ENCODE measurements at regions not wholly inside any gene's neighbourhood (a gene's known extent, or its start where the extent isn't known, plus 50 kb on each side); places are given as distances from the start of the nearest gene placed in this dataset.

DNA sequence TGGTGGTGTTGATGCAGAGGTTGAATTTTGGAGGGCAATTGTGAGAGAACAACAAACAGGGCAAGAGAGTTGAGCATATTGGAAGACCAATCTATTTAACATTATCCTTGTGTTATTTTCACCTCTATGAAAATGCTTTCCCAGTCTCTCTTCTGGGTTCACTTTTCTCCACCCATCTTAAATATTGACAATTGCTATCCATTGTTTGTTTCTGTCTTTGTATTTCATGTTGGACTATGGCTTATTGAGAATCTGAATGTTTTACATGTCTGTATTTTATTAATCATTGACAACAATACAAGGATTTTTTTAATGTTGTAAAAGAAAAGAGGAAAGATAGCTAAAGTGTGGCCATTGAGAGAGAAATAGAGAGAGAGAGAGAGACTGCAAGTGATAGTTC is 1121.5 kb downstream of the BRINP3 start:
- in situ Hi-C loops (cut with HindIII; ENCODE audit: low sequenced_read_pairs) = no loop called here

DNA sequence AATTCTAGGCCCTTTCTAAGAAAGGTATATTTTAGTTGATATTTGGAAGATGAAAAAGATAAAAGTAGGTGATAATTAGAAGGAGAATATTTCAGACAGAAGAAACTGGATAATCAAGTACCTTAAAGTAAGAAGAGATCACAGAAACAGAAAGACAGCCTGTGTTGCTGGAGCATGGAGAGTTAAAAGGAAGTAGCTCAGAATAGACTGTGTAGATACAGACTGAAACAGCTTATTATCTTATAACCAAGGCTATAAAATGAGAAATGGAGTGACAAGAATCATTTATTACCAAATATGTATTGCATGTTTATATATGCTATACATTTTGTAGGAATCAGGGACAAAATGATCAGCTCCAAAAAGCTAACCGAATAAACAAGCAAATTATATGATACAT is 1120.3 kb downstream of the BRINP3 start:
- in situ Hi-C loops (cut with HindIII; ENCODE audit: low sequenced_read_pairs) = no loop called here

DNA sequence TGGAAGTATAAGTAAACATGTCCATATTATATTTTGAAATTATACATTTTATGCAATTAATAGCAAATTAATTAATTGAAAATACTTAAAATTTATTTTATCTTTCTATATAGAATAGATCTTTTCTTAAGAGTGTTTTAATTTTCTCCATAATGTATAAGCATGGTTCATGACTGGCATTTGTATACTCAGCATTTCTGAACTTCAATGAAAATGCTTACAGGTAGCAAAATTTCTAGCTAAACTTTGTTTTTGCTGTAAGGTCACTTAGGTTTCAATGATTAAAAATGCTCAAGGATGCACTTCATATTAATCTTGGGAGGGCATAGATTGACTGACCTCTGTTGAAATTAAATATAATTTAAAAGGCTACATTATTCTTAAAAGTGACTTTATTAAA is 1108.1 kb downstream of the BRINP3 start:
- in situ Hi-C loops (cut with HindIII; ENCODE audit: low sequenced_read_pairs) = no loop called here

DNA sequence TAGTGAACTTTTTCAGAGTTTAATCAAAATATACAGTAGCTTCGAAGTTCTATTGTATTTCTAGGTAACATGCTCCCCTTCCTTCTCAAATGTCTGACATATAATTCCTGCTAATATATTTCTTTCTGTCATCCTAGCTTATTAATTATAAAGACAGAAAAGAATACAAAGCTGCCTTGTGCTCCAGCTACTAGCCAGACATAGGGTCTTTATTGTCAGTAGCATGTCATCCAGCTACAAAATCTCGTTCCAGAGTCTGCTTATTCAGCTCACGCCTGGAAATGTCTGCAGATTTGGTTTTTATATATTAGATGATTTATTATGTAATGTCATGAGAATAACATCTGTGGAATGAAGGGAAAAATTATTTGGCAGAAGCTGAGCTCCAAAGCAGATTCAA is 1102.8 kb downstream of the BRINP3 start:
- in situ Hi-C loops (cut with HindIII; ENCODE audit: low sequenced_read_pairs) = no loop called here

DNA sequence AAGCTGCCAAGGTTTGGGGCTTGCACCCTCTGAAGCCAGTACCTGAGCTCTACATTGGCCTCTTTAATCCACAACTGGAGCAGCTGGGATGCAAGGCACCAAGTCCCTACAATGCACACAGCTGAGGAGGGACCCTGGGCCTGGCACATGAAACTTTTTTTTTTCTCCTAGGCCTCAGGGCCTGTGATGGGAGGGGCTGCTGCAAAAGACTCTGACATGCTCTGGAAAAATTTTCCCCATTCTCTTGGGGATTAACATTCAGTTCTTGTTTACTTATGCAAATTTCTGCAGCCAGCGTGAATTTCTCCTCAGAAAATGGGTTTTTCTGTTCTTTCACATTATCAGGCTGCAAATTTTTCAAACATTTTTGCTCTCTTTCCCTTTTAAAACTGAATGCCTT is 1072.2 kb downstream of the BRINP3 start:
- in situ Hi-C loops (cut with HindIII; ENCODE audit: low sequenced_read_pairs) = no loop called here

DNA sequence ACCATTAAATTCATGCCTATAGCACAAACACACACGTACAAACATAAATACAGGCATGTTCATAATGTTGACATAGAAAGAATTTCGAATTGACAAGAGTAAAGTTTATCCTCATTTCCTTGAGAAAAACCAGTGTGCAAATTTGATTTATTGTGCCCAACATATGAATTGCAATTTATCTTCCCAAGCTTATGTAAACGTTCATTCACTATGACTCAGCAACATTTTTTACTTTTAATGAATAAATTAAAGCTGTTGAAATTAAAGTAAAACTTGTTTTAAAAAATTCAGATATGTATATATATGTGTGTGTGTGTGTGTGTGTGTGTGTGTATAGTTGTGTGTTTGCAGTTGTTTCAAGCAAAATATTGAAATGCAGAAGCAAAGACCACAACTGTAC is 1067.9 kb downstream of the BRINP3 start:
- in situ Hi-C loops (cut with HindIII; ENCODE audit: low sequenced_read_pairs) = no loop called here

DNA sequence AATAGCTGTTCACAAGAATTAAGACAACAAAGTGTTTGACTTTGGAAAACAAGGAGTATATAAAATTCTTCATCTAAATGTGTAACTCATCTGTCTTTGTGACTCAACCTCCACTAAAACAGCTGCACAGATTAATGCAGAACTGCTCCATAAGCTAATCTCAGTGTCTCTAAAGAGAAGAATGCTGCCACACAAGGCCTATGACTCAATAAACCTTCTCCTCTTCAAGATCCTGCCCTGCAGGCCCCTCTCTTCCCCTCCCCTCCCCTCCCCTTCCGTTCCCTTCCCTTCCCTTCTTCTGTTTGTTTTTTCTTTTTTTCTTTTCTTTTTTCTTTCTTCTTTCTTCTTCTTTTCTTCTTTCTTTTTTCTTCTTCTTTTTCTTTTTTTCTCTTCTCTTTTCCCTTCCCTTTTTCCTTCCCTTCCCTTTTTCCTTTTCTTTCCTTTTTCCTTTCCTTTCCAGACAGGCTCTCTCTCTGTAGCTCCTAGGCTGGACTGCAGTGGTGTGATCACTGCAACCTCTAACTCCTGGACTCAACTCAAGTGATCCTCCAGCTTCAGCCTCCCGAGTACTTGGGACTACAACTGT is 1052.8 kb downstream of the BRINP3 start:
- in situ Hi-C loops (cut with HindIII; ENCODE audit: low sequenced_read_pairs) = no loop called here

DNA sequence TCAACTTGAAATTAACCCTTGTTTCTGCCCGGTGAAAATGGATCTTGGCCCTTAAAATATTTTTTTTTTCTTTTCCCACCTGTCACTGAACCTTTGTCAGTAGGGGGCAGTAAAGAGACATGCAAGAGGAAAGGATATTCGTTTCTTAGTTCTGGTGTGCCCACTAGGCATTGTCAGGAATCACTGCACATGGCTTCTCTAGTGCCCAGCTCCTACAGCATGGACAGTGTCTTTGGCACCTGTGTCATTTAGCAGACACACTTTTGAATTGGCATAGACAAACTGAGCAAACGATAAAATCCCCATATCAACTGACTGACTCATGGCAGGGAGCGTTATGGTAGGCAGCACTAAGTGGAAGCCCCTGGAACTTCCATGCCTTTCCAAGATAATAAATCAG is 1048.1 kb downstream of the BRINP3 start:
- in situ Hi-C loops (cut with HindIII; ENCODE audit: low sequenced_read_pairs) = no loop called here

DNA sequence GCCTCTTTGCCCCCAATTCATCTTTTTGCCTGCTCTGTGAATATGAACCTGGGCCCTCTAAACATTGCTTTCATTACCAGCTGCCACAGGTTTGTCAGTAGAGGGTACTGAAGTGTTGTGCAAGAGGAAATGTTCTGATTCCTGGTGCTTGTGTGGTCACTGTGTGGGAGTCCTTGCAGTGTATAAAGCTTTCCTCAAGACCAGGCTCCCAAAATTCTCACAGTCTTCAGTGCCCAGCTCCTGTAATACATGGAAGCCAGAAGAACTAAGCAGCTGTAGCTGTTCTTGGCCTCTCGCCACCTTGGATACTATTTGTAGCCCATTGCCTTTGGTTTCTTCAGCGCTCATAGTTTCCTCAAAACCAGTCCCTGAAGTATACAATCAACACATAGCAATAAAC is 1046.2 kb downstream of the BRINP3 start:
- in situ Hi-C loops (cut with HindIII; ENCODE audit: low sequenced_read_pairs) = no loop called here

DNA sequence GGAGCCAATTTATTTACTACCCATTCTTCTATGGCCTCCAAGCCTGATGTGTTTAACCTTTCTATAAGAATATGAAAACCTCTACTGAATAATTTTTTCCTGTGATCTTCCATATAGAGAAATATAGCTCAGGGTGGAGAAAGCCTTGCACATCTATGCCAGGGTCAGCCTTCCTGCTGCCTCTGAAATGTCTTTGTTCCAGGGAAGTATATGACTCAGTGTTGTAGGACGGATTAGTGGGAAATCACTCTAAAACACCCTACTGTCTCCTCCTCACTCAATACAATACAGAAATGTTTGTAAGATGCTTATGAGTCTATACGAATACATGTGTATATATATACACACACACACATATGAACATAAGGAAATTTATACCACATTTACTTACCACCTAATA is 1044.9 kb downstream of the BRINP3 start:
- in situ Hi-C loops (cut with HindIII; ENCODE audit: low sequenced_read_pairs) = no loop called here

DNA sequence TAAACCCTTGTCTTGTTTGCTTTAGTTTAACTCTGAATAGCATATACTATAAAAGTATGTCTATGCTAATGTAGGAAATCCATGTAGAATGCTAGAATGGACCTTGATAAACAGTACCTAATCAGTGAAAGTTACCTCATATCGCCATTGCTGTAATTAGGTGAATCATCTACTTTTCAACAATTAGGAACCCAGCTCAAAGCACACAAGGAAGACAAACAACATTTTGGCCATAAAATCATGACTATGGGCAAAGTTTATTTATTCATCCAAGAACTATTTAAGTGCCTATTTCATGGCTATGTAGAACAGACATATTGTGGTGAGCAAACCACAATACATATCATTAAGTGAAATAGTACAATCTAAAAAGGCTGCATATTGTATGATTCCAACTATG is 1043.2 kb downstream of the BRINP3 start:
- in situ Hi-C loops (cut with HindIII; ENCODE audit: low sequenced_read_pairs) = no loop called here

DNA sequence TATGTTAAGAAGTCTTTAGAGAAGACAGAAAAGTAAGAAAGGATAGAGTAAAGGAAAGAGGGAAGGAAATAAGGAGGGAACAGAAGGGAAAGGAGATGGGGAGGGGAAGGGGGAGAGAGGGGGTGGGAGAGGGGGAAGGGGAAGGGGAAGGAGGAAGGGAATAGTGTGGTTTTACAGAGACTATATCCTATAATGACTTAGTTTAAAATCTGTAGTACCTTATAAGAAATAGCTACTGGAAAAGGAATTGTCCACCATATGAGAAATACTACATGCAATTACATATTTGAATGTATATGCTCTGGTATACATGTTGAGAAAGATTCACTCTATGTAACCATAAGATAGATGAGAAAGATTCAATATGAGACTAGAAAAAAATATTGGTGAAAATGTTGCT is 1042.3 kb downstream of the BRINP3 start:
- in situ Hi-C loops (cut with HindIII; ENCODE audit: low sequenced_read_pairs) = no loop called here

DNA sequence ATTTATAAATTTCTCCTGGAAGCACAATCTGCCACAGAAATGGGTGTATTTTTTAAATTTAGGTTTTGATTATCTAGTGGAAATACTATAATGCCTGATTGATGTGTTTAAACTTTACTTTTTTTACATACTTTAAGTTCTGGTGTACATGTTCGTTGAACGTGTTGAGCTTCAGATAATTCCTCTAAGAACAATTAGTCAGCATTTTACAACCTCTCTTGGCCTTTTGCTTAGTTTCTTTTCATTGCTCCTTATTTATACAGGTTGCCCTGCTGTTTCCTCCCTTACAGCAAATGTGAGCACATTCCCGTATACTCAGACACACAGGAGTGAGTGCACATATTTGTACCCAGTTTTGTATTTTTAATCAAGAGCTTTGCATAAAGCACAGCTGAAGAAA is 1038.9 kb downstream of the BRINP3 start:
- in situ Hi-C loops (cut with HindIII; ENCODE audit: low sequenced_read_pairs) = no loop called here

DNA sequence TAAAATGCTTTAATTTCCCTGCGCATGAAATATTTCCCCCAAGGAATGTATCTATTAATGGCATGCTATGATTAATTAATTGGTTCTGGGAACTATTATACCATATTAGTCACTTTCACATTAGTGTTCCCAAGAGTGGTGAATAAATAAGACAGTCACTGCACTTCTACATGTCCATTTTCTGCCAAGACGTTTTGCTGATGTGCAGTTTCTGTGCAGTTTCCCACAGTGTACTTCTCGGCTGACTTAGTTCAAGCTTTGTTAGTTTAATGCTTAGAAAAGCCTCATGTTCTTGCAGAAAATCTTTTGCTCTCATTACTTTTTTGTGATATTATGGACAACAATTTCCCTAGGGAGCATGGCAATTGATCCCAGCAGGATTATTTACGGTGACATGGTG is 1014.5 kb downstream of the BRINP3 start:
- in situ Hi-C loops (cut with HindIII; ENCODE audit: low sequenced_read_pairs) = no loop called here

DNA sequence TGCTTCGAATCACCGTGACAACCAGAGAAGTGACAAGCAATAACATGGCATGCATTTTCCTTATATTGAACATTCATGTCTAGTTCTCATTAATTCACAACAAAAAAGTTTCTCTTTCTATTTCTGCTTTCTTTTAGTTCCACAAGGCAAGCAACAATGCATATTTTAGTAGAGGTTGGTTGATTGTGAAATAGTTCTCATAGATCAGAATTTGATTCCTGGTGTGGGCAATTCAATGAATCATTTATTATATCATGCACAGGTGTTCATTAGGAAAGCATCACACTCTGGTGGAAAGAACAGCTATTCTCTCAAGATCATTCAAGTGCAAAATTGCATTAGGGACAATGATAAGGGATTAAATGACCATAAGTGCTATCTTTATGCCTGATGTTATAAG is 980.9 kb downstream of the BRINP3 start:
- in situ Hi-C loops (cut with HindIII; ENCODE audit: low sequenced_read_pairs) = no loop called here

DNA sequence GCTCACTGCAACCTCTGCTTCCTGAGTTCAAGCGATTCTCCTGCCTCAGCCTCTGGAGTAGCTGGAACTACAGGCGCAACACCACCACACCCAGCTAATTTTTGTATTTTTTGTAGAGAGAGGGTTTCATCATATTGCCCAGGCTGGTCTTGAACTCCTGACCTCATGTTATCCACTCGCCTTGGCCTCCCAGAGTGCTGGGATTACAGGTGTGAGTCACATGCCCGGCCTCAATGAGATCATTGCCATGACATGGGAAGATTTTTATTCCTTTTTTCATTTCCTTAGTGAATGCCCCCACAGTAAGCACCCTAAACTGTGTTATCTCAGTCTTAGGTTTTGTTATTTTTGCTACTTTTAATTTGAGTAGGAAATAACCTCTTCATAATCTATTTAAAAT is 977.9 kb downstream of the BRINP3 start:
- in situ Hi-C loops (cut with HindIII; ENCODE audit: low sequenced_read_pairs) = no loop called here

DNA sequence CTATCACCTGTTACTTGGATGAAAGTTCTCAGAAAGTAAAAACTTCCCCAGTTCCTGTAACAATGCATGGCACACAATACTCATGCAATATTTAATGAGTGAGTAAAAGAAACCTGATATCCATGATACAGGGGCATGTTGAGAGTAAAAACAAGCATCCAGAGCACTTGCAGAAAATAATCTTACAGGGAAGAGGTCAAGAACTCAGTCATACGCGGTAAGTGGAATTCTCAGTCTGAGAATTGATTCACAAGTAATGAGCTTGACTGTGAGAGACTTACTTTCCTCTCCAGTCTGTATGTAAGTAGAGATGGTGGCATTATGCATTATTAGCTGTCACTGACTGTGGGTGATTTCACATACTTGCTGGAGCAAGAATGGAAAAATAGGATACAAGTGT is 976.9 kb downstream of the BRINP3 start:
- in situ Hi-C loops (cut with HindIII; ENCODE audit: low sequenced_read_pairs) = no loop called here

DNA sequence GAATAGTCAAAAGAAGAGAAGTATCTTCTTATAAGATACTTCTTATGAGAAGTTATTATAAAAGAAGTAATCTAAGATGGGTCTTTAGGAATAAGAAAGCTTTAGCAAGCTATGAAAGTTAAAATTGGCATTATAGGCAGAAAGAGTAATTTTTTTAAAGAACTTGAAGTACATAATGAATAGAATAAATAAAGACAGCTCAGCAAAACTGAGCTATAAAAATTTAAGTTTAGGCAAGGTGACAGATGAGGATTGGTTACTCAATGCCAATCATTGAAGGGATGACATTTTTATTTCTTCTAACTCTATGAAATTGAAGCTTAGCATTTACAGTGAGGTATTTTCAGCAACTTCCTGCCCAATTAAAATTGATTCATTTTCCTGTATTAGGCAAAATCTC is 966.8 kb downstream of the BRINP3 start:
- in situ Hi-C loops (cut with HindIII; ENCODE audit: low sequenced_read_pairs) = no loop called here

DNA sequence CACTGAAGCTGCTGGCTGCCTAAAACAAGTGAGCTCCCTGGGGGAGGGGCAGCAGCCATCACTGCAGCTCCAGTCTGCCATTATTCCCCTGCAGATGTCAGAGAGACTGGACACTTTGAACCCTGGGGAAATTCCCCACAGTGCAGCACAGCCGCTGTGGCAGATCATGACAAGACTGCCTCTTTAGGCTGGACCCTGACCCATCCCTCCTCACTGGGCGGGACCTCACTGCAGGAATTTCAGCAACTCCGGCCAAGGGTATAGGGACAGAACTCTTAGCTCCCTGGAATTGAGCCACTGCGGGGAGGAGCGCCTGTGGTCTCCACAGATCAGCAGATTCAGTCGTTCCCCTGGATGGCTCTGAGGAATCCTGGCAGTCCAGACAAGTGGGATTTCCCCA is 964.6 kb downstream of the BRINP3 start:
- in situ Hi-C loops (cut with HindIII; ENCODE audit: low sequenced_read_pairs) = no loop called here

DNA sequence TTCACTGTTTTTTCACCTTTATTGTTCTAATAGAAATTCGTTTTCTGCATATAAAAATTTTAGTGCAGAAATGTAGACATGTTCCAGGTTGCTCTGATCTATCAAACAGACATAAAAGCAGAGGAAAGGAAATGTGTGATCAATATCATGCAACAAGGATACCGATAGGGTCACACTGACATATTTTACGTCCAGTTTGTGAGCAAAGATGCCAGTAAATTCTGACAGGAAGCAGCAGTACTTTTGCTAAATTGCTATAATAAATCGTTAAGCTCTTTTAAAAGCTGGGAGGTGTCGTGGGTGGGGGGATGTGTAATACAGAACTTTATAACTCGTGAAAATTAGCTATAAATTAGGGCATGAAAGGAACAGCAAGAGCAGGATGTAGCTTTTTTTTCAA is 955.2 kb downstream of the BRINP3 start:
- in situ Hi-C loops (cut with HindIII; ENCODE audit: low sequenced_read_pairs) = no loop called here

DNA sequence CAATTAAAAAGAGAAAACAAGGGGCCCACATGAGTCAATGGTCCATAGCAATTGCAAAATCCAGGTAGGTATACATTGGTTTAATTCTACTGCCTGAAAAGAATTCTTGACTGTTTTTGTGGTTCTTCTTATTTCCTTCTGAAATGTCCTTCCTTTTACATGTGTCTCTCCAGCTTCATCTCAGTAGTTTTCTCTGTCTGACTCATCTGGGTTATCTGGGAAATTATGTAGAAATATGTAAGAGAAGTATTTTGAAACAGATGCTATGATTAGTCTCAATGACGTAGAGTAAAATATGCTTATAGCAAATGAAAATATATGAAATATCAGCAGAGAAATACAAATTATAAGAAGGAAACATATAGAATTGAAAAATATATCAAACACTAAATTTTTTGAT is 953.2 kb downstream of the BRINP3 start:
- in situ Hi-C loops (cut with HindIII; ENCODE audit: low sequenced_read_pairs) = no loop called here

DNA sequence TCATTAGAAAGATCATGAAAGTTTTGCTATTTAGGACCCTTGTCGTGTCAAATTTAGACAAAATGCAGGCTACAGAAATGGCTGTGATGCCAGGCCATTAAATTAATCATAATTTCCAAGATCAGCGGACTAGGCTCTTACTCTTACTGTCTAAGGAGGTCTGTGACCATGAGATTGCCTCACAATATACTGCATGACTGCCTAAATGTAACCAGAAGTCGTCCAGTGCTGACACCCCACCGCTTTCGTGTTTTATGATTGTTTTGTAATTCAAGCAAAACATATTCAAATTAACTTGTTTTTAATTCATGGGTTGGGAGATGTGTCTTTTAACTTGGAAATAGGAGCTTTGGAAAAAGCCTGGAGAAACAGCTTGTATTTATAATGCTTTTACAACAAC is 947.5 kb downstream of the BRINP3 start:
- in situ Hi-C loops (cut with HindIII; ENCODE audit: low sequenced_read_pairs) = no loop called here

DNA sequence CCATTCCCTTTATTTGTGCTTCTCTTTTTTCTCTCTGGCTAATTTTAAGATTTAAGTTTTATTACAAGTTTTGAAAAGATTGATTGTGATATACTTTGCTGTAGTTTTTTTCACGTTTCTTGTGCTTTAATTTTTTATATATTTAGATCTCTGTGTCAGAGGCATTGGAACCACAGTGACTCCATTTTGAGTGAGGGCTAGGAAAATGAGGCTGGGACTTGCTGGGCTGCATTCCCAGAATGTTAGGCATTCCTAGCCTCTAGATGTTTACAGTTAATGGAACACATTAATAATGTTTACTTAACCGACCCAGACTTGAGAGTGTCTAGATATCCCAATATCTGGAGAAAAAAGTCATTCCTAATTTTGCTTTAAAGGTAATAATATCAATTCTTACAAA is 939.4 kb downstream of the BRINP3 start:
- in situ Hi-C loops (cut with HindIII; ENCODE audit: low sequenced_read_pairs) = no loop called here

DNA sequence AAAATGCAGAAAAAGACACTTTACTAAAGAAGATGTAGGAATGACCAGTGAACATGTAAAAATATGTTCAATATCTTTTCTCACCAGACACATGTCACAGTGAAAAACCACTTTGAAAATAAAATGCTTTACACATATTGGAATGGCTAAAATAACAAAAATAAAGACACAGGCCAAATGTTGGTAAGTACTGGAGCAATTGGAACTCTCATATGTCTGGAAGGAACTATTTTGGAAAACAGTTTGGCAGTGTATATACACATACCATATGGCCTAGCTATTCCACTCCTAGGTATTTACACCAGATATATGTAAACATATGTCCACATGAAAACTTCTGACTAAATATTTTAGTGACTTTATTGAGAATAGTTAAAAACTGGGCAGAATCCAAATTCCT is 927.2 kb downstream of the BRINP3 start:
- in situ Hi-C loops (cut with HindIII; ENCODE audit: low sequenced_read_pairs) = no loop called here

Measured in DLD1 (cell line).